ENCODE measurements at regions not wholly inside any gene's neighbourhood (a gene's known extent, or its start where the extent isn't known, plus 50 kb on each side); places are given as distances from the start of the nearest gene placed in this dataset.

DNA sequence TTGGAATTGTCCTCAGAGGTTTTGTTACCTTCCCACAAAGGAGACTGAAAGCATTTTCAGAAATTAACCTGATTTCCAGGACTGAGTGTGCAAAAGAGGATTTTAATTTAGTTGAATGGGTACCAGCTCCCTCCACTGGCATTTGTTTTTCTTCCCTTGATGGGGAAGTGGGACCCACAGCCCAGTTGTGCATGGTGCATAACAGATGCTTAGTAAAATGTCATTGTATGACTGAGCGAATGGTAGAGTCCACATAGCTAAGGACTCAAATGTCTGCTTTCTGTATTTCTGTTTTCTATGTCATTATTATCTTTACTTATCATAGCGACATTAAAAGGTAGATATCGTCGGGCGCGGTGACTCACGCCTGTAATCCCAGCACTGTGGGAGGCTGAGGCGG lies 75.5 kb upstream of the RAPH1 start:
- TF ChIP-seq, protein P1, sequence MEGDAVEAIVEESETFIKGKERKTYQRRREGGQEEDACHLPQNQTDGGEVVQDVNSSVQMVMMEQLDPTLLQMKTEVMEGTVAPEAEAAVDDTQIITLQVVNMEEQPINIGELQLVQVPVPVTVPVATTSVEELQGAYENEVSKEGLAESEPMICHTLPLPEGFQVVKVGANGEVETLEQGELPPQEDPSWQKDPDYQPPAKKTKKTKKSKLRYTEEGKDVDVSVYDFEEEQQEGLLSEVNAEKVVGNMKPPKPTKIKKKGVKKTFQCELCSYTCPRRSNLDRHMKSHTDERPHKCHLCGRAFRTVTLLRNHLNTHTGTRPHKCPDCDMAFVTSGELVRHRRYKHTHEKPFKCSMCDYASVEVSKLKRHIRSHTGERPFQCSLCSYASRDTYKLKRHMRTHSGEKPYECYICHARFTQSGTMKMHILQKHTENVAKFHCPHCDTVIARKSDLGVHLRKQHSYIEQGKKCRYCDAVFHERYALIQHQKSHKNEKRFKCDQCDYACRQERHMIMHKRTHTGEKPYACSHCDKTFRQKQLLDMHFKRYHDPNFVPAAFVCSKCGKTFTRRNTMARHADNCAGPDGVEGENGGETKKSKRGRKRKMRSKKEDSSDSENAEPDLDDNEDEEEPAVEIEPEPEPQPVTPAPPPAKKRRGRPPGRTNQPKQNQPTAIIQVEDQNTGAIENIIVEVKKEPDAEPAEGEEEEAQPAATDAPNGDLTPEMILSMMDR (IDR thresholded peaks at IDR 0.05), result no peak
- TF ChIP-seq EP300 (IDR thresholded peaks at IDR 0.05), result no peak
- no peak for TF ChIP-seq POLR2A (IDR thresholded peaks at IDR 0.05)

Measured in ovary (tissue), 3 donors.